ENCODE measurements at regions not wholly inside any gene's neighbourhood (a gene's known extent, or its start where the extent isn't known, plus 50 kb on each side); places are given as distances from the start of the nearest gene placed in this dataset.
A peak's percentile ranks its signal among the peaks of the same experiment; 100 is the strongest.
"Not testable (repeated sequence)": the region's sequence is repeated elsewhere in the genome, so short reads cannot be mapped to it uniquely, and the experiment has no call there.

- no peak for DNase-seq (ENCODE audit: low spot score)
- in situ Hi-C loops (cut with HindIII; ENCODE audit: low sequenced_read_pairs), result no loop called here
Observed at GRCh38 chr1:4058122-4058521, 158.1 kb upstream of the C1orf174 start.

GRCh38 chr1:4058706-4059105, 158.6 kb upstream of the C1orf174 start:
- DNase-seq (ENCODE audit: low spot score), result no peak
- in situ Hi-C loops (cut with HindIII; ENCODE audit: low sequenced_read_pairs), result no loop called here

- in situ Hi-C loops (cut with HindIII; ENCODE audit: low sequenced_read_pairs), result no loop called here
- DNase-seq (ENCODE audit: low spot score), result no peak
Observed at GRCh38 chr1:4059270-4059669, 159.2 kb upstream of the C1orf174 start.

GRCh38 chr1:4060850-4061249, 160.8 kb upstream of the C1orf174 start:
- in situ Hi-C loops (cut with HindIII; ENCODE audit: low sequenced_read_pairs), result no loop called here
- DNase-seq (ENCODE audit: low spot score), result no peak

- in situ Hi-C loops (cut with HindIII; ENCODE audit: low sequenced_read_pairs), result no loop called here
- DNase-seq (ENCODE audit: low spot score), result no peak
Observed at GRCh38 chr1:4061521-4062031, 161.5 kb upstream of the C1orf174 start.

- in situ Hi-C loops (cut with HindIII; ENCODE audit: low sequenced_read_pairs), result no loop called here
- no peak for DNase-seq (ENCODE audit: low spot score)
Observed at GRCh38 chr1:4062041-4062440, 162.0 kb upstream of the C1orf174 start.

GRCh38 chr1:4062560-4062959, 162.5 kb upstream of the C1orf174 start:
- no peak for DNase-seq (ENCODE audit: low spot score)
- in situ Hi-C loops (cut with HindIII; ENCODE audit: low sequenced_read_pairs), result no loop called here

- no peak for DNase-seq (ENCODE audit: low spot score)
- in situ Hi-C loops (cut with HindIII; ENCODE audit: low sequenced_read_pairs), result no loop called here
Observed at GRCh38 chr1:4062992-4063391, 162.9 kb upstream of the C1orf174 start.

- in situ Hi-C loops (cut with HindIII; ENCODE audit: low sequenced_read_pairs), result no loop called here
- DNase-seq (ENCODE audit: low spot score), result no peak
Observed at GRCh38 chr1:4063516-4063915, 163.4 kb upstream of the C1orf174 start.

- DNase-seq (ENCODE audit: low spot score), result no peak
- in situ Hi-C loops (cut with HindIII; ENCODE audit: low sequenced_read_pairs), result no loop called here
Observed at GRCh38 chr1:4064150-4064889, 164.2 kb upstream of the C1orf174 start.

GRCh38 chr1:4066860-4067599, 167.0 kb upstream of the C1orf174 start:
- in situ Hi-C loops (cut with HindIII; ENCODE audit: low sequenced_read_pairs), result no loop called here
- no peak for DNase-seq (ENCODE audit: low spot score)

- no peak for DNase-seq (ENCODE audit: low spot score)
- in situ Hi-C loops (cut with HindIII; ENCODE audit: low sequenced_read_pairs), result no loop called here
Observed at GRCh38 chr1:4068076-4068475, 168.0 kb upstream of the C1orf174 start.

GRCh38 chr1:4071653-4072052, 171.6 kb upstream of the C1orf174 start:
- in situ Hi-C loops (cut with HindIII; ENCODE audit: low sequenced_read_pairs), result no loop called here
- DNase-seq (ENCODE audit: low spot score), result peak; percentile 2

- no peak for DNase-seq (ENCODE audit: low spot score)
- in situ Hi-C loops (cut with HindIII; ENCODE audit: low sequenced_read_pairs), result no loop called here
Observed at GRCh38 chr1:4072481-4073153, 172.5 kb upstream of the C1orf174 start.

GRCh38 chr1:4075436-4076225, 175.6 kb upstream of the C1orf174 start:
- DNase-seq (ENCODE audit: low spot score), result no peak
- in situ Hi-C loops (cut with HindIII; ENCODE audit: low sequenced_read_pairs), result no loop called here

GRCh38 chr1:4076346-4076745, 176.3 kb upstream of the C1orf174 start:
- no peak for DNase-seq (ENCODE audit: low spot score)
- in situ Hi-C loops (cut with HindIII; ENCODE audit: low sequenced_read_pairs), result no loop called here

- in situ Hi-C loops (cut with HindIII; ENCODE audit: low sequenced_read_pairs); DNase-seq (ENCODE audit: low spot score): not testable (repeated sequence)
Observed at GRCh38 chr1:4078091-4078962, 178.3 kb upstream of the C1orf174 start.

GRCh38 chr1:4079815-4080214, 179.7 kb upstream of the C1orf174 start:
- in situ Hi-C loops (cut with HindIII; ENCODE audit: low sequenced_read_pairs), result no loop called here
- DNase-seq (ENCODE audit: low spot score), result no peak

Measured in G401 (cell line).